Stimulated activated memory B cell treated with anti-CD40 and anti-IgM and Interleukin-4, amounts not matched to agents 10 μg/mL and 1 μg/mL and 100 μg/mL, for 72 hours (primary cell): ENCODE measurements at regions not wholly inside any gene's neighbourhood (a gene's known extent, or its start where the extent isn't known, plus 50 kb on each side); places are given as distances from the start of the nearest gene placed in this dataset.

Experiments used
- ATAC-seq: fragments of 150-1000 bp; cut with Tn5 transposase; 2 replicates; pipeline ENCODE4 v1.10.0; 2021
- H3K27ac Mint-ChIP-seq: one replicate; pipeline ENCODE4 v1.8.0; 2022; ENCODE audit warnings: mild to moderate bottlenecking, mixed read lengths
- H3K27me3 Mint-ChIP-seq: one replicate; pipeline ENCODE4 v1.8.0; 2022; ENCODE audit warnings: mixed read lengths
- H3K36me3 Mint-ChIP-seq: one replicate; pipeline ENCODE4 v1.8.0; 2022; ENCODE audit warnings: mixed read lengths
- H3K4me1 Mint-ChIP-seq: one replicate; pipeline ENCODE4 v1.8.0; 2022; ENCODE audit warnings: mixed read lengths
- H3K4me3 Mint-ChIP-seq: one replicate; pipeline ENCODE4 v1.8.0; 2022; ENCODE audit warnings: mild to moderate bottlenecking, moderate library complexity, mixed read lengths
- H3K9me3 Mint-ChIP-seq: one replicate; pipeline ENCODE4 v1.8.0; 2022; ENCODE audit warnings: mixed read lengths

DNA sequence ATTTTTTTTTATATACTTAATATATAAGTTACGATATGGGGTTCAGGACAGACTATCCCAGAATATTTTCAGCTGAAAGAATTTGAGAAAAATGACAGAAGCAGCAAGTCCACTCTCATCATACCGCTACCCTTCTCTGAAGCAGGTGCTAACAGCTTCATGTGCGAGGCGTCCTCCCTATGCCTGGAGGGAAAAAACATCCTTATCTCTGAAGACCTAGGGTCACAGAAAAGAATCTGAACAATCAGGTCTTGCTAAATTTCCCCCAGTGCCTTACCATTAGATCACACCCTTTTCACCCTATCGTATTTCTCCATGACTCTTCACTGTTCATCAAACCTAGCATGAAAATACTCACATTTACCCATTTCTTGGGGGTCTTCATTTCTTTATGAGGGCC, 51.9 kb upstream of the CREB1 start:
- H3K4me3 Mint-ChIP-seq = no peak overlapping the region
- H3K27ac Mint-ChIP-seq = no peak overlapping the region
- peaks cover 17% of the 10 kb centered on the region for H3K4me1 Mint-ChIP-seq
- no peaks in the 10 kb centered on the region for H3K27me3 Mint-ChIP-seq
- no peaks in the 10 kb centered on the region for H3K9me3 Mint-ChIP-seq
- no peak for ATAC-seq
- H3K36me3 Mint-ChIP-seq = no peaks in the 10 kb centered on the region

DNA sequence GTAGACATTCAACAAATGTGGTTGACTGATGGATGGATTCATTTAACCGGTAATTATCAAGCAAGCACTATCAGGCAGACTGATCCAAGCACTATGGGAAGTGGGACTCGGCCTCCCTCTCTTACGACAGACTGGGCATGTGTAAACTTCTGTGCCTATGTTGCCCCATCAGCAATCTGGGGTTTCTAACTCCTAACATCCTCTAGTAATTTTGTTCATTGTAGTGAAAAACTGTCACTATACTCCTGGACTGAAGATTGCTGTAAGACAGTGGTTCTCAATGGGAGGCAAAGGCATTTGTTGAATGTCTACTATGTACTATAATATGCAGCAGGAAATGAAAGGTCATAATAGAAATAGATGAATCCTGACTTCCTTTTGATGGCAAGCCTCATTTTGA, 51.2 kb upstream of the CREB1 start:
- Mint-ChIP-seq H3K4me1 (peaks cover 18% of the 10 kb centered on the region), H3K27me3 (no peaks in the 10 kb centered on the region), H3K27ac (no peak overlapping the region), H3K4me3 (no peak overlapping the region), H3K36me3 (no peaks in the 10 kb centered on the region), H3K9me3 (no peaks in the 10 kb centered on the region)
- no peak for ATAC-seq

DNA sequence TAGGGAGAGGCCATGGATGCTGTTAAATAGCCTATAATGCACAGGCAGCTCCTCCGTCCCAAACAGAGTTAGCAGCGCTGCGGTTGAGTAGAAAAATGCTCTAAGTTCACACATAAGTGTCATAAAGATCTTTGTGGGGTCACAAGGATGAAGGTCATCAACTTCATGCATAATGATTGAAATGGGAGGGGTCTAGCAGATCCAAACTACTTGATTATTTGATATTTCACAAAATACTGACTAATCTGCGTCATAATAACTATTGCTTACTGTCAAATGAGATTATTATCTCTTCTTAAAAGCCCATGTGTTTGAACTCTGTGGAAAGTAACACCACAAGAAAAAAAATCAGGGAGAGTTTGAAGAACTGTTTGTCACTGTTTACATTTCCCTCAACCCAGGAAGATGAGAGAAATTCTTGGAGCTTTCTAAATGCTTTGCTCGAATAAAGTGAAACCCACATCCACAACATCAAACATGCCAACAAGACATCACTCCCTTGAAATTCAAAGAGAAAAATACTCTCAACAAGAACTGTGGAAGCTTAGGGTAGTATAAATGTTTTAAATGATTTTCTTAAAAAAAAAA, 50.5 kb upstream of the CREB1 start:
- no peaks in the 10 kb centered on the region for H3K9me3 Mint-ChIP-seq
- H3K27me3 Mint-ChIP-seq = no peaks in the 10 kb centered on the region
- no peak for ATAC-seq
- no peaks in the 10 kb centered on the region for H3K36me3 Mint-ChIP-seq
- no peak overlapping the region for H3K27ac Mint-ChIP-seq
- H3K4me3 Mint-ChIP-seq = no peak overlapping the region
- peaks cover 25% of the 10 kb centered on the region for H3K4me1 Mint-ChIP-seq
